ENCODE measurements at regions not wholly inside any gene's neighbourhood (a gene's known extent, or its start where the extent isn't known, plus 50 kb on each side); places are given as distances from the start of the nearest gene placed in this dataset.

DNA sequence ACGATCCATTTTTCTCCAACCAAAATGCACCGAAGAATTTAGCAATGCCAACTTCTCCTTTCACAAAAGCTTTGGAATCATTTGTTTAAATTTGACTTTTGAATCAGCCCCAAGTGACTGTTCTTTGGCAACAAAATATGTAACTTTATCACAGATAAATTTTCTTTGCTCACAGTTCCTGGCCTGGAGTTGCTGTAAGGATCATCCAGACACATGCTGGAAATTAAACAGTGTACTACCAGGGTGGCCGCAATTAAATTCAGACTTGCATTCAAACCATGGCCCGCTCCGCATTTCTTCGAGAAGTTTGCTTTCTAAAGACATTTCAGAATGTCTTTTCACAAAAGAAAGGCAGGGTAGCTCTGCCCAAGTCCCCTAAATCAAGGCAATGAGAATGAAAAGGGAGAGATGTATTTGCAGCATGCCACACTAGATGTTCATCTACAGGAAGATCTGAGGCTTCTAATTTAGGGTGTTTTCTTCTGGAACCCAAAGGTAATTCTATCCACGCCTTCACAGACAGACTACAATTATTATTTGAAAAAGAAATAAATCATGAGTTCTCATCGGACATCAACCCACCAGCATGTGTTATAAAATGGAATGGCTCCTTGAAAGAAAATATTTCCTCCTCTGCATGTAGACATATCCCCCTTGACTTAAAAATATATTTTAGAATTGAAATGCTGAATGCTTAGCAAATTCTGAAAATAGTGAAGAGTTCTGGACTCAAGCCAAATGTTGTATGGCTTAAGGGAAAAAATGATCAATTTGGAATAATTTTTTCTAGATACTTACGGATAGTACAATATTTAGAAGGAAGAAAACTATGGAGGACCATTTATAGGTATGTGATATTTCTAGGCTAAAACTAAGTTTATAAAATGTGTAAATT, 189.7 kb upstream of the BLID start:
- in situ Hi-C loops (cut with HindIII; ENCODE audit: low sequenced_read_pairs) = no loop called here
- no peak for DNase-seq (ENCODE audit: low spot score)

DNA sequence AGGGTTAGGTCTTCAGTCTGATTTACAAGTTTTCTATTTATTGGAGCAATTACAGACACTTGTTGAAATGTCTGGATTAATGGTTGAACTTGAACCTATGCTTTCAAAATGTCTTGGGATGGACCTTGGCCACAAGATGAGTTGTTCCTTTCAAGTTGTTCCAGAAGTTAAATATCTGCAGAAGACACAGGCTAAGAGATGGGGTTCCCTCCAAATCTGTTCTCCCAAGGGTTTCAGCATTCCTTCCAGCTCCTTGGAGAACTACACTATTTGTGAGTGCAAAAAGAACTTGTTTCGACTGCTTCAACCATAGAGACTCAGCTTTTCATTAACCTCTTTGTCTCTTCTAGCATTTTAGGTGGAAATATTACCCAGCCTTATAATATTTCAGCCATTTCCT, 189.0 kb upstream of the BLID start:
- no peak for DNase-seq (ENCODE audit: low spot score)
- in situ Hi-C loops (cut with HindIII; ENCODE audit: low sequenced_read_pairs) = no loop called here

DNA sequence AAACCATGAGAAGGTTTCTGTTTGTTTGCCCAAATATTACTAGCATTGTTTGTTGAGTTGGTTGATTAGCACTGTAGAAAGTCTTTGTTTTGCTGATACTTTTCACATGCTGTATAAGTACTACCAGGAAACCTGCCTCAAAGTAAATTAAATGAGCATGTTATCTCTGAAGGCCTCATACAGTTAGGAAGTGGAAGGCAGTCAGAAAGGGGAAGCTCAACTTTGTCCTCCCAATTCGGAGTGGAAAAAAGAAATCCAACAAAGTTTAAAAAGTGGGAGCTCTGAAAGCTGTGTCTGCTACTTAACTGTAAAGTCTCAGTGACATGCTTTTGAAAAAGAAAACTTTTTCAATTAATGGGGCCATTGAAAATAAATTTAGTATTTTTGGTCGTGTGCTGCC, 188.3 kb upstream of the BLID start:
- in situ Hi-C loops (cut with HindIII; ENCODE audit: low sequenced_read_pairs) = no loop called here
- no peak for DNase-seq (ENCODE audit: low spot score)

DNA sequence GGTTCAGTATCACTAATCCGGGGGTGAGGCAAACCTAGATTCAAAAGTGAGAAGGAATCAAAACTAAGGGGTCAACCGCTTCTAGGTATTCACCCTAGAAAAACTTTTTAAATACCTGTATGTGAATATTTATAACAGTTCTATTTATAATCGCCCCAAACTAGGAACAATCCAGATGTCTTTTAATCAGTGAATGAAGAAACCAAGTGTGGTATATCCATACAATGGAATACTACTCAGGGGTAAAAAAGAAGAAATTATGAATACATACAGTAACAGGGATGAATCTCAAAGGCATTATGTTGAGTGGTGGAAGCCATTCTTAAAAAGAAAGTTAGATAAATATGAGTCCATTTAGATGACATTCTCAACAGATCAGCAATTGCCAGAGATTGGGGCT, 178.0 kb upstream of the BLID start:
- in situ Hi-C loops (cut with HindIII; ENCODE audit: low sequenced_read_pairs) = no loop called here
- no peak for DNase-seq (ENCODE audit: low spot score)

DNA sequence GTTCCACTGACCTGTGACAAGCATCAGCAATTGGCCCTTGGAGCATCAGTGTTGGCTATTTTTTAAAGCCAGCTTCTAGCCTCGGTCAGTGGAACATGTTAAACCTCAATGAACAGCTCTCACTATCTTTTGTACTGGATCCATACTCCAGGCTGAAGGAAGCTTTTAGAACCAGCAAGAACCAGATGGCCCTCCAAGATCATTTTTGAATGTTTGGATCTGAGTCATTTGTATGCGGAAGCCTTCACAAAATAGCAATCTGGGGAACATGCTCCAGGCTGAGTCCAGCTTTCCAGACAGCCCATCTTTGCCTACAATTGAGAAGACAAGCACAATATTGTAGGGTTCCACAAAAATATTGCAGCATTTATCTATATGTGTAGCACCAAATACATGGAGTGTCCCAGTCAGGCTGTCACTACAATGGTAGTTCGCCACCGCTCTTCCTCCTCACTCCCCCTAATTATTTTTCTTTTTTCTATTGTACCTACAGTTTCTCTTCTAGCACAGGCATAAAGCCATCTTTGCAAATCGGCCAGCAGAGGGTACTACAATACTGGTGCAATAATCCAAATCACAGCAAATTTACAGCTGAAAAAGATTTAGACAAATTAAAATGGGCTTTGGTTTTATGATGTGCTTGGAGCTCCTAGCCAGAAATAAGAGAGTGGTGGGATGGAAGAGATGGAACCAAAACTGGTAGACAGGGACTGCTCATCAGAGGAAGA, 177.4 kb upstream of the BLID start:
- no peak for DNase-seq (ENCODE audit: low spot score)
- in situ Hi-C loops (cut with HindIII; ENCODE audit: low sequenced_read_pairs) = no loop called here

DNA sequence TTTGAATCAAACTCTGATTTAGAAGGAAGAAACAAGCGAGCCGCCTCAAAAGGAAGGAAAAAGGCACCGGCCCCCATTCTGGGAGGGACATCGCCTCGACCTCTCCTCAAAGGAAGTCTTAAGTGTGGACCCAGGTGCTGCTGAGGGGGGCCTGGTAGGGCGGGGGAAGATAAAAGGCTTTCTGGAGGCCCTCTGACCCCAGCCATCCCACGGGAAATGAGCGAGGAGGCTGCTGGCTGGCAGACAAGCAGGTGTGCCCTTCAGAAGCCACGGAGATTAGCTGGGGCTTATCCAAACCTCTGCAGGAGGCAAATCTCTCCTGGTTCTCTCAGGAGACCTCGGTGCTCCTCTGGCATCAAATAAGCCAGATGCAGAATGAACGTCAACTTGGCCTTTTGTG, 171.4 kb upstream of the BLID start:
- in situ Hi-C loops (cut with HindIII; ENCODE audit: low sequenced_read_pairs) = no loop called here
- no peak for DNase-seq (ENCODE audit: low spot score)

DNA sequence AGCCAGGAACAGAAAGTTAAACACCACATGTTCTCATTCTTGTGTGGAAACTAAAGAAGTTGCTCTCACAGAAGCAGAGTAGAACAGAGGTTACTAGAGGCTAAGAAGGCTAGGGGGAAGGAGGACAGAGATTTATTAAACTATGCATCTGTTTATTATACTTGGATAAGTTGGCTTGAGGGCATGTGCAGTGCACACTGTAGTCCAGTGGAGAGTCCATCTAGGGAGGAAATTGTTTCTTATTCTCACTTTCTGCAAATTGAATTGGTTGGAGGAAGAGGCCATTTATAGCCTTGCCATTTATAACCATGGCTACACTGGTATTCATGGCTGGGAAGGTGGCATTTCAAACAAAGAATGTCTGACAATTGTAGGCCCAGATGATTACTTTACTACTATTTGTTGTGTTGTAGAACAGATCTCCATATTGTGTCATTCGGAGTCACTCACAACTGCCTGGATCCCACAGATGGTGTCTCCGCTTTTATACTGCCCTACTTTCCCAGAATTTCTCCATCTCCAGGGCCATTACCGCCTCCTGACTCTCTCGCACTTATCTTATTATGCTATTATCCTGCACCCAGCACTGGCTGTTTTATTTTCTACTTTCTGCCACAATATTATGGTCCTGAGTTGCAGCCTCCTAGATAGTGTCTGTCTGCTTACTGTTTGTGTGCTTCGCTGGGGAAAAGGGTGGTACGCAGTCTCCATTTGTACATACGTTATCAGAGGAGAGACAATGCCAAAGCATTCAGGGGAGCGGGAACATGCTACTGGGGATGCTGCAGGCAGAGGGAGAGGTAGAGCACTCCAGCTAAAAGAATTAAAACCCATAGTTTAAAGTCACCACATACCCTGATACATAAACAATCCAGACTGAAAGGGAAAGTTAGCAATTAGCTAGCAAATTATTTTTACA, 169.3 kb upstream of the BLID start:
- no peak for DNase-seq (ENCODE audit: low spot score)
- in situ Hi-C loops (cut with HindIII; ENCODE audit: low sequenced_read_pairs) = no loop called here

DNA sequence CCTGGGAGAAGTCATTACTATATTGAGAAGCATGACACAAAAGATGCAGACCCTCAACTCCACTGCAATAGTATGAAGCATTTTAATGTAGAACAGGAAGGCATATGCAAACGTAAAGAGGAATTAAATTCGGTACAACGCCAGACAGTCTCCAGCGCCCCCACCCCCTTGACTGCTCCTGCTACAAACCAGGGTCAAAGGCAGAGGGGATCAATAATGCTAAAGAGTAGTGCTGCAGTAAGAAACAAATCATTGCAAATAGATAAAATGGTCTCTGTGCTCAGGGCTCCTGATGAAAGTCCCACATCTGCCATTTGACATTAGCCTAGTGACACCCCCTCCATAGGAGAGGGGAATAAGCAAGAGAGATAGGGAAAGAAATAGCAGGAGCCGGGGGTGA, 164.9 kb upstream of the BLID start:
- DNase-seq (ENCODE audit: low spot score) = no peak
- in situ Hi-C loops (cut with HindIII; ENCODE audit: low sequenced_read_pairs) = no loop called here

DNA sequence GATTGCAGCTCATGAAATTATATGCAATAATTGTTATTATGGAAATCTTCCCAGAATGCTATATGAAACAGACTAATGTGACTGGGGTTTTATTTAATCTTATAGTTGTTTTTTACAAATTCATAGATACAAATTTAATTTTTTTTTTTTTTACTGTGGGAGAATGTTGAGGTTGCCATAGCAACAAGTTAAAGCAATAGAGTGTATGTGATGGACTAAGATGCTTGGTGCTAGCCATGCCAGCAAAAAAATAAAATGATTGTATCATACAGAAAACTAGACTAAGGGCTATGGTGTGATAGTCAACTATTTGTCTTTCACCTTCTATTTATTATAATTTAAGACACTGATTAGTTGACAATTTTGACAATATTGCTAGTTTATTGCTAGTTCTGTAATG, 163.2 kb upstream of the BLID start:
- in situ Hi-C loops (cut with HindIII; ENCODE audit: low sequenced_read_pairs) = no loop called here
- no peak for DNase-seq (ENCODE audit: low spot score)

DNA sequence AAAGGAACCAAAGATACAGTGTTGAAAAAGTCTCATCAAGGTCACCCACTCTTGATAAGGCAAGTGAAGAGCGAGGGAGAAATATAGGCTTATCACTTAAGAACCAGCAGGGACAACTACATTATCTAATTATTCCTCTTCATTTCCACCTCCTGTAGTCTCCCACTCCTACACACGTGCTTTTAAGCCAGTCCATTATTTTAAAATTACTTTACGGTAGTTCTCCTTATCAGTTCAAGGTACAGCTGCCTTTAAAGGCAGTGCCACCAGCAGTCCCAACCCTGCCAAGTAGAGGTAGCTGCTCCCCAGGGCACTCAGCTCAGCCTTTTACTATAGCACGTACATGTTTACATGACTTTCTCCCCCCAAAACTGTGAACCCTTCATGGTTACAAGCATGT, 161.5 kb upstream of the BLID start:
- in situ Hi-C loops (cut with HindIII; ENCODE audit: low sequenced_read_pairs) = no loop called here
- no peak for DNase-seq (ENCODE audit: low spot score)

DNA sequence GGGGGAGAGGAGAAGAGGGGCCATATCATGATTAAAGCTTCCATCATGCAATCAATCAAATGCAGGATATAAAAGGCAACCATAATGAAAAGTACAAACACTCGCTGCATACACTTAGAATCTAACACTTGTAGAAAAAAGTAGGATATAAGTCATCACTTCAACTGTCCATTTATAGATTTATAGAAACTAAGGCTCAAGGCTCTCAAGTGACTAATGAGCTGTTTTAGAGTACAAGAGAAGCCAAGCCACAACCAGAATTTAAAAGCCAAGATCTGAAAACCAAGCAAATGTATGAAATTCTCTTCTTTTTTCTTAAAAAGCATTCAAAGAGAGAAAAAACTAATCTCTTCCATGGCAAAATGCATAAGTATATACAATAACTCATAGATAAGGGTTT, 160.2 kb upstream of the BLID start:
- in situ Hi-C loops (cut with HindIII; ENCODE audit: low sequenced_read_pairs) = no loop called here
- no peak for DNase-seq (ENCODE audit: low spot score)

DNA sequence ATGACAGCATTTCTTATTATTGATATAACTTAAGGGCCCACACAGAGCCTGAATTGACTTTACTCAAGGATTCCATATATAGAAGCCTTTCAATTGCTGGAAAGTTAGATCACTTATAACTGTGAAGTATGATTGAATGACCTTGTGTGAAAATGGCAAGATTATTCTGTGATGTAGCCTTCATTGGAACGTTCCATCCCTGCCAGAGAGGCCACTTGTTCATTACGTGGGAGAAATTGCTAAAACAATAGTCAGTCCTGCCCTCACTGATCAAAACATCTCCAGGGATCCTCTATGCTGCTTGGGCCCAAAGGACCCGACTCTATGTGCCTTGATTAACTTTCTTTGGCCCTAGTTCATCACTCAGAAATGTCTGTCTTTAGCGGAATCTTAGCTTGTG, 159.5 kb upstream of the BLID start:
- in situ Hi-C loops (cut with HindIII; ENCODE audit: low sequenced_read_pairs) = no loop called here
- no peak for DNase-seq (ENCODE audit: low spot score)

DNA sequence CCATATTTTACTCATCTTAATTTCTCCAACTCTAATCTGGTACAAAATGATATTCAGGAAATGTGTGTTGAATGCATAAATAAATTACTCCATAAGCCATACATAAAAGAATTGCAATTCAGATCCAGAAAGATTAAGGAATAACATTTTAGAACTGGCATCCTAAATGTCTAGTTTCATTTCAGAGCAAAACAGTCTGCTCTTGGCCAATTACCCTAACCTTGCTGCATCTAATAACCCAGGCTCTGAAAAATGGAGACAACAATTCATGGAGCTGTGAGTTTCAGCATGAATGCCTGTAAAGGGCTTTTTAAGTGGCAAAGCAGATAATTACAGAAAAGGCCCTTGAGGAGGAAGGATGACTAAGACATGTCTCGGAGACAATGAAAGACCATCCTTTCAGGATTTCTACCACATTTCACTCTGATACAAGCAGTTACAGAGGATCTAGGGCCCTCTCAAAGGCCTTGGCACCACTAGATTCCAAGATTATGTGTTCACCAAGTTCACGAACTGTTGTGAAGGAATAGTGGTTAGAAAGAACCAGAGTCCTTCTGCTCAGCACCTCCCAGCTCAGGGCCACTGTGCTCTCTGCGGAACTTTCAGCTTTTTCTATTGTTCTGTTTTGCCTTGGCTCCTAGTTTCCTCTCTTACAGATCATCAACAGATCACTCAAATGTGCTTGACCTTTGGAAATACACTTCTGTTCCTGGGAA, 157.6 kb upstream of the BLID start:
- in situ Hi-C loops (cut with HindIII; ENCODE audit: low sequenced_read_pairs) = no loop called here
- no peak for DNase-seq (ENCODE audit: low spot score)

DNA sequence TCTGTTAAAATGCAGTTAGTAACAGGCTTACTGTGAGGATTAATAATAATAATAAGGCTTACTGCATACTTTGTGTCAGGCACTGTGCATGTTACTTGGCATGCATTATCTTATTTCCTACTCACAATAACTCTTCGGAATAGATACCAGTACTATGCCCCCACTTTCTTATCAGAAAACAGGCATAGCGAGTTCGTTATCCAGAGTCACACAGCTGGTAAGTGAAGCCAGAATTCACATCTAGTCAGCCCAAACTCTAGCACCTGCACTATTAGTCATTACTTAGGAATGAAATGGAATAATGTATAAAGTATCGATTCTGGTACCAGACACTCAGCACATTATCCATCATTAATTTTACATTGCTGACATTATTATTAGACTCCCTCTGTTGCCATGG, 155.7 kb upstream of the BLID start:
- no peak for DNase-seq (ENCODE audit: low spot score)
- in situ Hi-C loops (cut with HindIII; ENCODE audit: low sequenced_read_pairs) = no loop called here

DNA sequence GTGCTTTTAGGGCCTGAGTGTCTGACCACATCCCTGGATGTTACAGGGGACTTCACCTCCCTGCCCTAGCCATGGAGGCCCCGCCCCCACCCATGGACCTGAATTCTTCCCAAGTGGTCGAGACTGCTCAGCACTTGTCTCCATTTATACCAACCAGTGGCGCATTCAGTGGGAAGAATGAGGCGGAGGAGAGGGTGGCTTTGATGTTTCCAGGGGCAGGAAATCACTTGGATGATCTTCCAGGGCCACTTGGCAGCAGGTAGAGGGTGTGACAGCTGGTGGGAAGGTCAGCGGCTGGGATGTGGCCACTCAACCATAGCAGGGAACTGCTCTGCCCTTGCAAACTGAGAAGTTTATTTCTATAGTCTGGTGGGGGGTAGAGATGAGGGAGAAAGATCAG, 155.1 kb upstream of the BLID start:
- in situ Hi-C loops (cut with HindIII; ENCODE audit: low sequenced_read_pairs) = no loop called here

DNA sequence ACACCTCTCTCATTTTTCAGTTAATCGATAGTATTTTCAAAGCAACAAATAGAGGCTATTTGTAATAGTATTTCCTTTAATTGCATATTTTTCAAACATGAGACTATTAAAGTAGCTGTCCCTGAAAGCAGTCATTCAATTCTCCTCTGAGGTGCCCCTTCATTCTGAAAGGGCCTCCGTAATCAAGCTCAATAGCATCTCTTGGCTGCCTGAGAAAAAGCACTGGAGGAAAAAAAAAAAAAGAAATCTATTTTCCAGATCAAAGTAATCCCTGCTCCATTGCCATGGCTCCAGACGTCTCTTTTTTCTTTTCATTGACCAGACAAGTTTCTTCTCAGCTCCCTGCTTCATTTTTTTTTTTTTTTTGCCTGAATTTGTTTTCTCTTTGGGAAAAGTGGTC, 154.5 kb upstream of the BLID start:
- in situ Hi-C loops (cut with HindIII; ENCODE audit: low sequenced_read_pairs) = no loop called here
- DNase-seq (ENCODE audit: low spot score) = no peak

More for the DNA sequence above, 155.1 kb upstream of the BLID start:
- DNase-seq (ENCODE audit: low spot score) = no peak

DNA sequence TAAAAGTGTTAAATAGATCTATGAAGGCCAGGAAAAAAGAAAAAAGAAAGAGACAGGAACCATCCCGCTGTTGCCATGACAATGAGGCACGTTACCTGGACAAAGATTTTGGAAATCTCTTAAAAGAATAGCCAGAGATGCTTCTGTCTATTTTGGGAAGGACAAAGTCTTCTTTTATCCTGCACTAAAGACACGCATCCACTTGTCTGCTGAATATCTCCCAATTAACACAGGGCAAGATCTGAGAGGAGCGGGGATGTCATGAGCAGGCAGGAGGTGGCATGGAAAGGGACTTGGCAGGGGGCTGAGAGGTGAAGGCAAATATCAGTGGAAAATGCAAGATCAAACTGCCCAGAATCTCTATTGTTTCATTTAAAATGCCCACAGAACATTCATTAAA, 153.8 kb upstream of the BLID start:
- in situ Hi-C loops (cut with HindIII; ENCODE audit: low sequenced_read_pairs) = no loop called here

DNA sequence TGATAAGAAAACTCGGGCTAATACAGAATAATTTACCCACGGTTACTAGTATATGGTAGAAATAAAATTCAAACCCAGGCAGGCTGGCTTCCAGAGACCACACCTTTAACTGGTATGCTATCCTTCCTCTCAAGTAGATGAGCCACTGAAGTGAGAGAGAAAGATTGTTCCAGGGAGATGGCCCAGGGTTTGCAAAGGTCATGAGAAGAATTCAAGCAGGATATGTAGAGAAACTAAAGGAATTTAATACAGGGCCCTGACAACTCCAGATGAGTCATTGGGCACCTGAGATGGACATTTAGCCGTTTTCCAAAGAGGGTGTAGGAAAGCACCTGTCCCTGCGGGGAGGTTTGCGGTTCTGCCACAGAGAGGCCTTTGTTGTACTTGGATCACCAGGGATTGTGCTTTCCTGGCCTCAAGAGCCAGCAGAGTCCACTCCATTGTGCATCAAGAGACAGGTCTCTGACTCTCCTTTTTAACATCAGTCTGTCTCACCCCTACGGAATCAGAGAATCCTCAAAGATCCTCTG, 152.7 kb upstream of the BLID start:
- DNase-seq (ENCODE audit: low spot score) = no peak
- in situ Hi-C loops (cut with HindIII; ENCODE audit: low sequenced_read_pairs) = no loop called here

More for the DNA sequence above, 153.8 kb upstream of the BLID start:
- DNase-seq (ENCODE audit: low spot score) = no peak

DNA sequence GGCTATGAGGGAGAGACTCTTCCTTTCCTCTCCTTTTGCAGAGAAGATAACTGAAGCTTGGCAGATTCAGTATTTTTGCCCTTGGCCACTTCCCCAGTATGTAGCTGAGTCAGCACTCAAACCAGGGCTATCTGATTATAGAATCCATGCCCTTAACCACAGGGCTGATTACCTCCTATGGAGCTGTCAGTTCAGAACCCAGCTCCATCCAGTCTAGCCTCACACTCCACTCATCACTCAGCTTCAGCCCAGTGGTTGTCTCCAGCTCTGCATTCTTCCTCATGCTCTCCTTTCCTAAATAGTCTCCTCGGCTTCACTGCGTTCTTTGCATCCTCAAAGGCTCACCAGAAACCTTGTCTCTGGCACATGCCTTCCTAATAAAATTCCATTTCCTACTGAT, 151.6 kb upstream of the BLID start:
- in situ Hi-C loops (cut with HindIII; ENCODE audit: low sequenced_read_pairs) = no loop called here
- DNase-seq (ENCODE audit: low spot score) = no peak

All from G401 (cell line).